ENCODE measurements at regions not wholly inside any gene's neighbourhood (a gene's known extent, or its start where the extent isn't known, plus 50 kb on each side); places are given as distances from the start of the nearest gene placed in this dataset.
A peak's percentile ranks its signal among the peaks of the same experiment; 100 is the strongest.
"Not testable (repeated sequence)": the region's sequence is repeated elsewhere in the genome, so short reads cannot be mapped to it uniquely, and the experiment has no call there.

DNA sequence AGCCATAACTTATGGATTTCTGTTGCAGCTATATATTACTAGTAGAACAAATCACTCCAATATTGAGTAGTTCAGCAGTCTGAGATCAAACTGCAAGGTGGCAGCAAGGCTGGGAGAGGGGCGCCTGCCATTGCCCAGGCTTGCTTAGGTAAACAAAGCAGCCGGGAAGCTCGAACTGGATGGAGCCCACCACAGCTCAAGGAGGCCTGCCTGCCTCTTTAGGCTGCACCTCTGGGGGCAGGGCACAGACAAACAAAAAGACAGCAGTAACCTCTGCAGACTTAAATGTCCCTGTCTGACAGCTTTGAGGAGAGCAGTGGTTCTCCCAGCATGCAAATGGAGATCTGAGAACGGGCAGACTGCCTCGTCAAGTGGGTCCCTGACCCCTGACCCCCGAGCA is 1059.8 kb upstream of the CELF2 start:
- not testable (repeated sequence) for H4K5ac ChIP-seq (ENCODE audit: low read length); H3K23ac ChIP-seq (ENCODE audit: low read length); H2BK5ac ChIP-seq (ENCODE audit: low read length); H3K36me3 ChIP-seq (ENCODE audit: control insufficient read depth, insufficient read depth, low read length); H3K9ac ChIP-seq (ENCODE audit: low read length); H2AK5ac ChIP-seq (ENCODE audit: low read length); H2BK15ac ChIP-seq (replicated peaks; ENCODE audit: low read depth); H3K27me3 ChIP-seq (ENCODE audit: insufficient read depth, low read length, poor library complexity); H4K8ac ChIP-seq (ENCODE audit: low read depth, low read length); H3K4me3 ChIP-seq (ENCODE audit: low read length); H3K4ac ChIP-seq (ENCODE audit: low read depth, low read length); H3K27ac ChIP-seq (ENCODE audit: low read depth, low read length); H3K56ac ChIP-seq (ENCODE audit: low read length); H3K79me1 ChIP-seq (ENCODE audit: low read length); H3K4me2 ChIP-seq (ENCODE audit: low read length); H3K4me1 ChIP-seq (ENCODE audit: control insufficient read depth, low read depth, low read length); H3K18ac ChIP-seq (ENCODE audit: low read length); H3K79me2 ChIP-seq (ENCODE audit: control insufficient read depth, insufficient read depth, low read length); H2BK120ac ChIP-seq (ENCODE audit: low read depth, low read length)
- no CpG with 5 or more reads among the region's 6 CpGs for WGBS (ENCODE audit: extremely low coverage, insufficient coverage, low lambda C conversion rate)
- peak; percentile 7 for DNase-seq

DNA sequence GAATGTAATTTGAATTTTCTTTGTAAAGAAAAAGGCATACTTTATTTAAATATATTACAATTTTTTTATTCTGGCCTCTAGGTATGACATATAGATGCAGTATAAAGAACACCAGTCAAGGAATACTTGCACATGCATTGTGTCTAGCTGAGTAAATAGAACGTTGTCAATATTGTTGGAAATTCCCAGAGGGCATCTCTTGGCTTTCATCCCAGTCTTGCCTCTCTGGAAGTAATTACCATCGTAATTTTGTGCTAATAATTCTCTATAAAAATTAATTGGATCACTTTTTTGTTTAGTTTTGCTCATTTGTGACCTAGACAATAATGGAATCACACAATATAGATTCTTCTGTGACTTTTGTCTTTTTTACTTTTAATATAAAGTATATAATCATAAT is 1052.3 kb upstream of the CELF2 start:
- Histone ChIP-seq H2BK15ac (replicated peaks; ENCODE audit: low read depth) (no peak overlapping the region), H4K8ac (ENCODE audit: low read depth, low read length) (no peak overlapping the region), H3K4me1 (ENCODE audit: control insufficient read depth, low read depth, low read length) (no peaks in the 10 kb centered on the region), H3K27me3 (ENCODE audit: insufficient read depth, low read length, poor library complexity) (no peaks in the 10 kb centered on the region), H3K4me3 (ENCODE audit: low read length) (no peak overlapping the region), H2AK5ac (ENCODE audit: low read length) (no peak overlapping the region), H3K18ac (ENCODE audit: low read length) (no peak overlapping the region), H2BK5ac (ENCODE audit: low read length) (no peak overlapping the region), H3K4me2 (ENCODE audit: low read length) (no peak overlapping the region), H3K79me1 (ENCODE audit: low read length) (no peaks in the 10 kb centered on the region), H3K9ac (ENCODE audit: low read length) (no peak overlapping the region), H3K23ac (ENCODE audit: low read length) (no peak overlapping the region), H3K27ac (ENCODE audit: low read depth, low read length) (no peak overlapping the region), H4K5ac (ENCODE audit: low read length) (no peak overlapping the region), H3K79me2 (ENCODE audit: control insufficient read depth, insufficient read depth, low read length) (no peaks in the 10 kb centered on the region), H3K4ac (ENCODE audit: low read depth, low read length) (no peak overlapping the region), H3K36me3 (ENCODE audit: control insufficient read depth, insufficient read depth, low read length) (no peaks in the 10 kb centered on the region), H3K56ac (ENCODE audit: low read length) (no peak overlapping the region), H2BK120ac (ENCODE audit: low read depth, low read length) (no peak overlapping the region)
- DNase-seq = no peak
- no CpG with 5 or more reads among the region's 2 CpGs for WGBS (ENCODE audit: extremely low coverage, insufficient coverage, low lambda C conversion rate)

DNA sequence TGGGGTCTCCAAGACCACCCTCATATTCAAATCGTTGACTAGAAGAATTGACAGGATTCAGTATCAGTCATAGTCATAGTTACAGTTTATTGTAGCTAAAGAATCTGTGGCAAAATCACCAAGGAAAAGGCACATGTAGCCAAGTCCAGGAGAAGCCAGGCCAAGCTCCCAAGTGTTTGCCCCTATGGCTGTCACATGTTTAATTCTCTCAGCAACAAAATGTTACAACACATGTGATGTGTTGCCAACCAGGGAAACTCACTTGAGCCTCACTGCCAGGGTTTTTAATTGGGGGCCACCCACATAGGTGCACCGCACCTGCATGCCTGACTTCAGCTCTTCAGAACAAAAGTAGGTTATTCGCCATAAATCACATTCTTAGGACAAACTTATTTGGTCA is 1030.9 kb upstream of the CELF2 start:
- H3K79me1 ChIP-seq (ENCODE audit: low read length) = no peaks in the 10 kb centered on the region
- no peak overlapping the region for H4K8ac ChIP-seq (ENCODE audit: low read depth, low read length)
- no peak overlapping the region for H3K4ac ChIP-seq (ENCODE audit: low read depth, low read length)
- no peak overlapping the region for H3K4me2 ChIP-seq (ENCODE audit: low read length)
- H3K18ac ChIP-seq (ENCODE audit: low read length) = no peak overlapping the region
- no CpG with 5 or more reads among the region's 3 CpGs for WGBS (ENCODE audit: extremely low coverage, insufficient coverage, low lambda C conversion rate)
- no peak overlapping the region for H2BK15ac ChIP-seq (replicated peaks; ENCODE audit: low read depth)
- no peak for DNase-seq
- H3K56ac ChIP-seq (ENCODE audit: low read length) = no peak overlapping the region
- no peak overlapping the region for H3K4me3 ChIP-seq (ENCODE audit: low read length)
- H2BK5ac ChIP-seq (ENCODE audit: low read length) = no peak overlapping the region
- H2AK5ac ChIP-seq (ENCODE audit: low read length) = no peak overlapping the region
- no peaks in the 10 kb centered on the region for H3K79me2 ChIP-seq (ENCODE audit: control insufficient read depth, insufficient read depth, low read length)
- H3K9ac ChIP-seq (ENCODE audit: low read length) = no peak overlapping the region
- no peak overlapping the region for H3K23ac ChIP-seq (ENCODE audit: low read length)
- H3K27ac ChIP-seq (ENCODE audit: low read depth, low read length) = no peak overlapping the region
- H3K27me3 ChIP-seq (ENCODE audit: insufficient read depth, low read length, poor library complexity) = no peaks in the 10 kb centered on the region
- no peak overlapping the region for H2BK120ac ChIP-seq (ENCODE audit: low read depth, low read length)
- no peaks in the 10 kb centered on the region for H3K36me3 ChIP-seq (ENCODE audit: control insufficient read depth, insufficient read depth, low read length)
- H4K5ac ChIP-seq (ENCODE audit: low read length) = no peak overlapping the region
- H3K4me1 ChIP-seq (ENCODE audit: control insufficient read depth, low read depth, low read length) = no peaks in the 10 kb centered on the region

DNA sequence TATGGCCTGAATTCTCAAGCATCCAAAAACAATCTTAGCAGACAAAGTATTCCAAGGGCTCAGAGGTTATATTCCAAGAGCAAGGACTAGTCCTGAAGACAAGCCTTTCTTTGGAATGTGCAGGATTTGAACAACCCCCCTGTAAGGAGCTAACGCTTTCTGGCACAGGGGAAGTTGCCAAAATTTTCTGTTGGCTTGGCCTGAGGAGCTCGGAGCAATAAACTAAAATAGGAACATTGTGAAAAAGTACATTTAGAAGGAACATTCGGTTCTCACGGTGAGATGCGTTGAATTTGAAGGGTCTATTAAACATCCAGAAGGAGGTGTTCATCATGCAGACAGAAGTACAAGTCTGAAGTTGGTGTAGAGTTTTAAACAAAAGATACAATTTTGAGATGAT is 1030.5 kb upstream of the CELF2 start:
- H3K23ac ChIP-seq (ENCODE audit: low read length) = no peak overlapping the region
- no peaks in the 10 kb centered on the region for H3K27me3 ChIP-seq (ENCODE audit: insufficient read depth, low read length, poor library complexity)
- H3K4me2 ChIP-seq (ENCODE audit: low read length) = no peak overlapping the region
- WGBS (ENCODE audit: extremely low coverage, insufficient coverage, low lambda C conversion rate) = no CpG with 5 or more reads among the region's 5 CpGs
- no peak overlapping the region for H3K18ac ChIP-seq (ENCODE audit: low read length)
- no peak overlapping the region for H4K5ac ChIP-seq (ENCODE audit: low read length)
- H3K56ac ChIP-seq (ENCODE audit: low read length) = no peak overlapping the region
- no peak overlapping the region for H2AK5ac ChIP-seq (ENCODE audit: low read length)
- no peak overlapping the region for H4K8ac ChIP-seq (ENCODE audit: low read depth, low read length)
- no peak overlapping the region for H2BK5ac ChIP-seq (ENCODE audit: low read length)
- DNase-seq = no peak
- no peak overlapping the region for H2BK15ac ChIP-seq (replicated peaks; ENCODE audit: low read depth)
- no peak overlapping the region for H3K4me3 ChIP-seq (ENCODE audit: low read length)
- H2BK120ac ChIP-seq (ENCODE audit: low read depth, low read length) = no peak overlapping the region
- H3K4ac ChIP-seq (ENCODE audit: low read depth, low read length) = no peak overlapping the region
- H3K4me1 ChIP-seq (ENCODE audit: control insufficient read depth, low read depth, low read length) = no peaks in the 10 kb centered on the region
- H3K9ac ChIP-seq (ENCODE audit: low read length) = no peak overlapping the region
- H3K27ac ChIP-seq (ENCODE audit: low read depth, low read length) = no peak overlapping the region
- no peaks in the 10 kb centered on the region for H3K79me1 ChIP-seq (ENCODE audit: low read length)
- H3K36me3 ChIP-seq (ENCODE audit: control insufficient read depth, insufficient read depth, low read length) = no peaks in the 10 kb centered on the region
- H3K79me2 ChIP-seq (ENCODE audit: control insufficient read depth, insufficient read depth, low read length) = no peaks in the 10 kb centered on the region

DNA sequence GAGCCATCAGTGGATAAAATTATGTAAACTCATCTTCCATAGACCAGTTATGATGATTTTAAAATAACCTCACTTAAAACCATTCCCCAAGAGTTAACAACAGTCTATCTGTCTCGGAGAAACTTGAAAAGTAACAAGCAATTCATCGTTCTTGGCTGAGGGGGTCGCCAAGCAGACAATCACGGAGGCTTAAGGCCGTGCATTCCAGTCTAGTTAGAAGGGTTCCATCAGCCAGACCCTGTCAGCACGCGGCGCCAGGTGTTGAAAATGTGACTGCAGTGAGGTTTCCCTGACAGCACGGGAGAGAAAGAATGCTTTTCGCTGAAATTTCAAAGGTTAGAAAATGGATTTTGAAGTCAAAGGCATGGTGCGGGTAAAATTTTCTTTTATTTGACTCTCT is 1025.0 kb upstream of the CELF2 start:
- Histone ChIP-seq H2BK120ac (ENCODE audit: low read depth, low read length) (no peak overlapping the region), H3K4me1 (ENCODE audit: control insufficient read depth, low read depth, low read length) (no peaks in the 10 kb centered on the region), H2BK5ac (ENCODE audit: low read length) (no peak overlapping the region), H3K79me1 (ENCODE audit: low read length) (no peaks in the 10 kb centered on the region), H3K56ac (ENCODE audit: low read length) (no peak overlapping the region), H3K36me3 (ENCODE audit: control insufficient read depth, insufficient read depth, low read length) (no peaks in the 10 kb centered on the region), H3K18ac (ENCODE audit: low read length) (no peak overlapping the region), H3K4ac (ENCODE audit: low read depth, low read length) (no peak overlapping the region), H3K4me2 (ENCODE audit: low read length) (no peak overlapping the region), H3K4me3 (ENCODE audit: low read length) (no peak overlapping the region), H4K5ac (ENCODE audit: low read length) (no peak overlapping the region), H3K27me3 (ENCODE audit: insufficient read depth, low read length, poor library complexity) (no peaks in the 10 kb centered on the region), H3K23ac (ENCODE audit: low read length) (no peak overlapping the region), H4K8ac (ENCODE audit: low read depth, low read length) (no peak overlapping the region), H3K79me2 (ENCODE audit: control insufficient read depth, insufficient read depth, low read length) (no peaks in the 10 kb centered on the region), H2AK5ac (ENCODE audit: low read length) (no peak overlapping the region), H3K27ac (ENCODE audit: low read depth, low read length) (no peak overlapping the region), H3K9ac (ENCODE audit: low read length) (no peak overlapping the region), H2BK15ac (replicated peaks; ENCODE audit: low read depth) (no peak overlapping the region)
- peak; percentile 27 for DNase-seq
- no CpG with 5 or more reads among the region's 11 CpGs for WGBS (ENCODE audit: extremely low coverage, insufficient coverage, low lambda C conversion rate)

DNA sequence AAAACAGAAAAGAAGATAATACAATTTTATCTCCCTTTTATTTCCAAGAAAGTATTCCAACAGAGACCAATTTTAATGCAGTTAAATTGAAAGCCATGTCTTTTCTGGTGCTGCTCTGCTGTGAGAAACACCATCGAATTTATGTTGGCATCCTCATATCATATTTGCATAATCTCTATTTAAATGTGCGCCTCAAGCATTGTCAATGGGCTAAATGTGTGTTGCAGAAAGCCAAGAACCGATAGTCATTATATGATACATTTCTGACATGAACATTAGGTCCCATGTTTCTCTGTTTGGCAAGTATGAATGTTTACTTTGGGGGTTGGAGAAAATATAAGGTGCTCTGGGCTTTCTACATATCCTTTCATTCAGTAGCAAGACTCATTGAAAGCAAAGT is 1023.5 kb upstream of the CELF2 start:
- WGBS (ENCODE audit: extremely low coverage, insufficient coverage, low lambda C conversion rate) = no CpG with 5 or more reads among the region's 3 CpGs

More for the DNA sequence above, 1023.5 kb upstream of the CELF2 start:
- Histone ChIP-seq H2BK120ac (ENCODE audit: low read depth, low read length) (no peak overlapping the region), H3K4ac (ENCODE audit: low read depth, low read length) (no peak overlapping the region), H3K36me3 (ENCODE audit: control insufficient read depth, insufficient read depth, low read length) (no peaks in the 10 kb centered on the region), H4K8ac (ENCODE audit: low read depth, low read length) (no peak overlapping the region), H2BK5ac (ENCODE audit: low read length) (no peak overlapping the region), H3K4me2 (ENCODE audit: low read length) (no peak overlapping the region), H3K18ac (ENCODE audit: low read length) (no peak overlapping the region), H3K4me3 (ENCODE audit: low read length) (no peak overlapping the region), H4K5ac (ENCODE audit: low read length) (no peak overlapping the region), H3K27ac (ENCODE audit: low read depth, low read length) (no peak overlapping the region), H3K79me2 (ENCODE audit: control insufficient read depth, insufficient read depth, low read length) (no peaks in the 10 kb centered on the region), H3K4me1 (ENCODE audit: control insufficient read depth, low read depth, low read length) (no peaks in the 10 kb centered on the region), H3K79me1 (ENCODE audit: low read length) (no peaks in the 10 kb centered on the region), H2AK5ac (ENCODE audit: low read length) (no peak overlapping the region), H3K23ac (ENCODE audit: low read length) (no peak overlapping the region), H2BK15ac (replicated peaks; ENCODE audit: low read depth) (no peak overlapping the region), H3K9ac (ENCODE audit: low read length) (no peak overlapping the region), H3K56ac (ENCODE audit: low read length) (no peak overlapping the region), H3K27me3 (ENCODE audit: insufficient read depth, low read length, poor library complexity) (no peaks in the 10 kb centered on the region)
- DNase-seq = no peak

All from mesendoderm (in vitro differentiated cells).